HG03520 (cell line): ENCODE measurements at regions not wholly inside any gene's neighbourhood (a gene's known extent, or its start where the extent isn't known, plus 50 kb on each side); places are given as distances from the start of the nearest gene placed in this dataset.

ENCODE experiments used
- ATAC-seq: cut with Tn5 transposase; IDR thresholded peaks from one replicate; pipeline ENCODE4 v1.9.1; 2021; ENCODE audit warnings: mild to moderate bottlenecking, moderate library complexity; ENCODE audit not compliant: unreplicated experiment

- no peak for ATAC-seq
These were observed 732.9 kb downstream of the RWDD3 start for GRCh38 chr1:95966866-95967265.

- ATAC-seq = no peak
These were observed 740.6 kb downstream of the RWDD3 start for GRCh38 chr1:95974586-95974985.

DNA sequence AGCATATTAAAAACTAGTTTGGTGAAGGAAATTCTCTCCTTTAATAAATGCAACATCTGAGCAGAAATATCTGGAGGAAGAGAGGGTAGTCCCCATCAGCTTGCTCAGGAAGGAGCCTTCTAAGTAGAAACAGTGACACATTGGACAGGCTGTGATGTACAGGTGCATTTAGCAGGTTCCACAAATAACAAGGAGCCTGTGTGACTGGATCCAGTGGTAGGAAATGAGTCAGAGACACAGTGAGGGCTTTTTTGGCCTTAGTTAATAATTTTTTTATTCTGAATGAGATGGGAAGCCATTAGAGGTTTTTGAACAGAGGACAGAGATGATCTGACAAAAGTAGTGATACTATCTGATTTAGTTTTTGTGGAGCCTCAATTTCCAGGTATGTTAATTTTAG is 738.9 kb upstream of the PTBP2 start:
- ATAC-seq = no peak

DNA sequence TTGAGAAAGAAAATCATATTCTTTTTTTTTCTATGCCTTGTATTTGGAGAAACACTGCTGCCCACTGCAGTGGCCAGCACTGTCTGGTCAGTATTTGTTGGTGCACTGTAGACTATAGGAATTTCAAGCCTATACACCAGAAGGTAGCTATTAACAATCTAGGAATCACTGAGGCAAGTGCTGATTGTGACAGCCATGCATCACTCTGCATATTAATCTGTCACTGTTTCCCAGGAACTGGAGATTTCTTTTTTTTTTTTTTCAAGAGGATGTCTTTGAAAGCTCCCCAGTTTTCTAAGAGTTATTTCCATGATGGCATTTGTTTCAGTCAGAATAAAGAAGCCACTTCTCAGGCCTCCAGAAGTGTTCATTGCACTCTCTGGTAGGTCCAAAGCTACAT is 737.8 kb upstream of the PTBP2 start:
- ATAC-seq = no peak

DNA sequence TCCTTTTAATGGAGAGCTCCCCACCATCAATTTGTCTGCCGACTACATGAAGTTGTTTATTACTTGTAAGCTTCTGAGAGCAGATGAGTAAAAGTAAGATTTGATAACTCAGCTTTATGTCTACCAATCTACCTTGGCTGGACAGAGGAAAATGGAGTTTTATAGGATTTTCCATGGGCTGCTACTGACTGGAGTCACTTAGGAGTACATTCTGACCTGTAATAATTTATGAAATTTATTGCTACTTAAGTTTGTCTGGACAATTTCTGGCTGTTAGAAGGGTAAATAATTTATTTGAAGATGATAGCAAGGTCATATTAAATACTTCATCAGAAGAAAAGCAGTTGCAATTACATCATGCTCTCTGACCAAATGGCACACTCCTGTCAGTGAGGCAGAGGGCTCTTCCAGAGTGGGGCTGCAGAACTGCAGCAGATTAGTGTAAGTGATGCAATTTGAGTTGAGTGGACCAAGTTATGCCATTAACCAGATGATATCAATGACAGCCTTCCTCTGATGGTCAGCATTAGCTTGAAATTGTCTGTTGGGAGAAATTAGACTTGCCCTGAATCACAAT is 736.7 kb upstream of the PTBP2 start:
- ATAC-seq = no peak

- no peak for ATAC-seq
These were observed 731.6 kb upstream of the PTBP2 start for GRCh38 chr1:95990033-95990432.

GRCh38 chr1:95991787-95992520 is 729.6 kb upstream of the PTBP2 start:
- ATAC-seq = no peak

DNA sequence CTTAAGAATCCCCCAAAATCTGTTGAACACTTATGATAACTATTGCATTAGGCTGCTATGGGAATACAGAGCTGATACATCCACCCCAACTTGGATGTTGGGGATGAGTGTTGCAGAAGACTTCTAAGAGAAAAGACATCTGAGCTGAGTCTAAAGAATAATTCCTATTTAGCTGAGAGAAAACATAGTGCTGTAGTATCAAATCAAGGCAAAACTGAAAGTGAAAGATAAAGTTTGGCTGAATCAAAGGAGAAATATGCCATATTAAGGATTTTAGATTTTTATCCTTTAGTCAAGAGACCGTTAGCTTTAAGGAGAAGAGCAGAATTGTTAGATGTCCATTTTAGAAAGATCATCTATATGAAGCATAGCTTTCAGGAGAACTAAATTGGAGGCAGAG is 726.9 kb upstream of the PTBP2 start:
- no peak for ATAC-seq

- no peak for ATAC-seq
These were observed 719.4 kb upstream of the PTBP2 start for GRCh38 chr1:96002201-96002600.

DNA sequence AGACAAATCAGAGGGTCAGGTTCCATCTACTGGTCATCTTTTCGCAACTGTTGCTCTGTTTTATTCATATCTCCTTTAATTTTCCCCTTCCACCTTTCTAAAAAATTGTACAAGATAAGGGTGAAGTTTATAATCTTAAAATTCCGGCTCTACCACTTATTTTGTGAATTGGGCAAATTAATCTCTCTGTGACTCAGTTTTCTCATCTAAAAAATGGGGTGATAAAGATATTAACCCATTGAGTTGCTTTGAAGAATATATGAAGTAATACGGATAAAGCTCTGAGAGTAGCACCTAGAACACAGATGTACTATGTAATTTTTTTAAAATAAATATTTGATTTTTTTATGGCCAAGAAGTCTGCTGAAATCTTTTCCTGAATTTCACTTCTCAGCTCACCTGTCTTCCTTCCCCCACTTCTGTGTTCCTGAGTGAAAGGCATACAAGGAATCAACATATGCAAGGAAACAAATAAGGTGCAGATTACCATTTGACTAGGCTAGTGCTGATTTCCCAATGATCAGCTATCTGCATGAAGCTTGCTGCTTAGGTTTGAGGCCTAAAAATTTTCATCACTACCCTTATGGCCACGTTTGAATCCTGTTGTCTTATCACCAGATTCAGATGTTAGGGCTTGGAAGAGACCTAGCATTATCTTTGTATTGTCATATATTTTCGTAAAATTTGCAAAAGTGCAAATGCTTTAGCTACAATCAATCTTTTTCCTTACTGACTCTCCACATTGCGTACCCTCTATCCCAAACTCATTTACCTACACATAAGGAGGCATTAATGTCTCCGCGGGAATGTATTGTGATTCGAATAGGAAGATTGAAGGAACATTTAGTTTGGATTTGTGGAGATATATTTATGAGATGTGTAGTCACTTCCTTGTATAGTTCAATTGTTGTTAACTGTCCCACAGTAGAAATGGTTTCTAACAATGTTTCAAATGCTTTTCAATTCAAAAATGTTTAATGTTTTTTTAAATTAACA is 718.3 kb upstream of the PTBP2 start:
- ATAC-seq = no peak

DNA sequence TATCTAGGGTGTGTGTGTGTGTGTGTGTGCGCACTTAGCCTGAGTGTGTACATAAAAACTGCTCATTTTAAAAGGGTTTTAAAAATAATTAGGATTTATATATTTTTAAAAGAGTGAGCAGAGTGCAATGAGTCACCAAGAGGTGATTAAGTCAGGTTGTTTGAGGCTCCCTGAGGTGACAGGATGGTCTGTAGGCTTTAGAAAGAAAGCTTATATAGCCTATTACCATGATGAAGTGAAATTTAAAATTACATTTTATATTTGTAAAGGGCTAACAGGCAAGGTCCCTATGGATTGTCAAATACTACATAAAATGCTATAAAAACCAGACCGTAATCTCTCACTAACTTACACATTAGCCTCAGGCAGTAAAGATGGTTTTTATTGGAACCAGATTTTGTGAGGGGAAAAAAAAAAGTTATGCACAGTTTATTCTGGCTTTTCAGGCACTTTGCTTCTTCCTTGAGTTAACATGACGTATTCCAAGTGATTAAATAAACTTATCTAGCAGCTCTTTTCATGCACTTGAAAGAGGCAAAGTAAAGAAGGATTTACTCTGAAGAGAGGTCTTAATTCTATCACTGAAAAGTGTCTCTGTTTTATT is 711.7 kb upstream of the PTBP2 start:
- ATAC-seq = no peak

- no peak for ATAC-seq
These were observed 710.0 kb upstream of the PTBP2 start for GRCh38 chr1:96011606-96012005.

DNA sequence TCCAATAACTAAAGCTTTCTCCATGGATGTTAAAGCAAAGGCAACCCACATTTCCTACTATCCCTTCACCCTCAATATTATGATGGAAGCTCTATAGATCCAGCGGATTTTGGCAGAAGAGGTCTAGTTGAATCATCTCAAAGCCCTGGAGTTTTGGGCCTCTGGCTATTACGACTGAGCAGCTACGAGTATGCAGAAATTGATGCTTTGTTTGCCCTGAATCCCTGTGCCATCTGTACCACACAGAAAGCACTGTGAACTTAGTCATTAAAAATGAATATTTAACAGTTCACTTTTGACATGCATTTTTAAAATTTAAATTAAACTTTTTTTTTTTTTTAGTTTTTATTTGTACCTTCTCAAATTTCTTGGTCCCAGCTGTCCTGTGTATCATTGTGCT is 705.4 kb upstream of the PTBP2 start:
- no peak for ATAC-seq

GRCh38 chr1:96020378-96020777 is 701.2 kb upstream of the PTBP2 start:
- ATAC-seq = no peak

DNA sequence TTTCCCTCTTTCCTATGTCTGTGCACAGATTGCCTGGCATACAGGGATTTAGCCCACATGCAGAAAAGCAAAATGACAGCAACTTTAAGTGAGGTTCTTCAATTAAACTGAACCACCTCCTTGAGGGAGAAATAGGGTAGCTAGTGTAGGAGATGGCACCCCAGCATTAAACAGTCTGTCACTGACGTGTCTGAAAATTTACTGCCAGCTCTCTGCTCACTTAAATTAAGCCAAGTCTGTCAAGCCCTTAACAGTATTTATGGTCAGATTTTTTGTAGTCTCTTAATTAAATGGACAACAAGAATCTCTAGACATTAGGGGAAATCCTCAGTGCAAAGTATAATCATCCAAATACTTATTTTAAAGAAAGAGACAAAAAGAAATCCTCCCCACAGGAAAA is 696.5 kb upstream of the PTBP2 start:
- ATAC-seq = no peak

- no peak for ATAC-seq
These were observed 693.5 kb upstream of the PTBP2 start for GRCh38 chr1:96028071-96028470.

DNA sequence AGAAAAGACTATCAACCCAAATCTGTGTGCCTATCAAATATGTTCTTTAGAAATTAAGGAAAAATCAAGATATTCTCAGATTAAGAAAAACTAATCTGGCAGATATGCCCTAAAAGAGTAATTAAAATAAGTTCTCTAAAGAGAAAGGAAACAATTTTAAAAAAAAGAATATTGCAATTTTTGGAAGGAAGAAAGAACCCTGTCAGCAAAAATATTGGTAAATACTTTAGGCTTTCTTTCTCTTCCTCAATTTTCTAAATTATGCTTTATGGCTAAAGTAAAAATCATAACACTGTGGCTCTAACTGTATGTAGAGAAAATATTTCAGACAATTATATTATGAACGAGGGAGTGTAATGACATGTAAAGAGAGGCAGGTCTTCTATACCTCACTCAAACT is 691.3 kb upstream of the PTBP2 start:
- no peak for ATAC-seq

DNA sequence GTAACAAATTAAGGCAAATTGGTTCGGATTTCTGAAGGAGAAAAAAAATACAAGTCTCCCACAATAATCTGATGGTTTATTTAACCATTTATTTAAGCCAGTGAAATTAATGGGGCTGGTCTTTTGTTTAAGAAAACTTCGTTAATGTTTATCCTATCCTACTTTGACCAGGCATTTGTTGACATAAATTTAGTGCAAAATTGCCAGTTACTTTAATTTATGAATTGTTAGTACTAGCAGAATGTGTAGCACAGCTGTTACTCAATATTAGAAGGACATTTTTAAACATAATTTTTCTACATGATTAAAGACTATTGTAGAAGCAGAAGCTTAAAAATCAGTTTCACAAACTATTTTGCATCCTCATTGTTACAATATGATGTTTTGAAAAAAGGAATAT is 687.6 kb upstream of the PTBP2 start:
- no peak for ATAC-seq

- no peak for ATAC-seq
These were observed 684.8 kb upstream of the PTBP2 start for GRCh38 chr1:96036763-96037162.

DNA sequence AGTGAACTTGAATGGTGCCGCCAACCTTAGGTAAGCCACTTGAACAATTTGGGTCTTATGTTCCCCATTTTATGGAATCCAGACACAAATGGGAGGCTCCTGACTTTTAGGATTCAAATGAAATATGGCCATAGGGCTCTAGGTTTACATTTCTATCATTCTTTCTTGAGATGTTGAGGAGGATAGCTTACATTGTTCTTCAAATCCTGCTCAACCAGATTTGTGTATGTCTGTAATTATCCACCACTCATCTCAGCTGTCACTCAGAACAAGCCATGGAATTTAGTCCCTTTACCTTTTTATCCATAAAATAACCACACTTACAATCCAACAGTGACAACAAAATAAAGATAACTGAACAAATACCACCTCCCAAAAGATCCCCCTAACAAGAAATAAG is 682.9 kb upstream of the PTBP2 start:
- ATAC-seq = no peak

GRCh38 chr1:96039910-96040309 is 681.7 kb upstream of the PTBP2 start:
- no peak for ATAC-seq
